HL-60 (cell line): ENCODE measurements at regions not wholly inside any gene's neighbourhood (a gene's known extent, or its start where the extent isn't known, plus 50 kb on each side); places are given as distances from the start of the nearest gene placed in this dataset.

ENCODE experiments used
- DNase-seq, 2 experiments: peaks; one replicate each; pipeline ENCODE4 v3.0.0-alpha.2; 2010 to 2020; ENCODE audit warnings: low read depth in 1 of 2, low spot score in 1 of 2
- H3K27ac ChIP-seq: fragments of 250-450 bp; sonication (Bioruptor Pico); replicated peaks from 2 replicates; pipeline ENCODE4 v1.5.1; 2020; ENCODE audit warnings: mild to moderate bottlenecking, moderate library complexity
- H3K27me3 ChIP-seq: fragments of 250-450 bp; sonication (Bioruptor Pico); 2 replicates; pipeline ENCODE4 v1.5.1; 2021; ENCODE audit warnings: mild to moderate bottlenecking, moderate library complexity; ENCODE audit not compliant: insufficient read depth, poor library complexity, severe bottlenecking
- H3K4me3 ChIP-seq: replicated peaks from 2 replicates; pipeline ENCODE4 v1.5.1; 2011; ENCODE audit warnings: mild to moderate bottlenecking, control low read depth, low read length; ENCODE audit not compliant: insufficient read depth
- GABPA ChIP-seq: IDR thresholded peaks from 2 replicates; pipeline ENCODE4 v1.6.1; 2012; ENCODE audit warnings: low read depth
- POLR2AphosphoS5 ChIP-seq: IDR thresholded peaks from 2 replicates; pipeline ENCODE4 v1.6.1; 2012; ENCODE audit warnings: low read depth
- SPI1 ChIP-seq: IDR thresholded peaks from 2 replicates; pipeline ENCODE4 v1.6.1; 2012; ENCODE audit warnings: low read depth, mild to moderate bottlenecking, borderline replicate concordance
- TF ChIP-seq, protein P1 (sequence below): IDR thresholded peaks from one replicate; pipeline ENCODE4 v1.5.1; 2011; ENCODE audit warnings: low read length, control low read depth, inconsistent platforms; ENCODE audit not compliant: insufficient read depth
- TF ChIP-seq, protein P2 (sequence below): IDR thresholded peaks from 2 replicates; pipeline ENCODE4 v1.6.1; 2012; ENCODE audit warnings: low read depth; ENCODE audit not compliant: insufficient replicate concordance

DNA sequence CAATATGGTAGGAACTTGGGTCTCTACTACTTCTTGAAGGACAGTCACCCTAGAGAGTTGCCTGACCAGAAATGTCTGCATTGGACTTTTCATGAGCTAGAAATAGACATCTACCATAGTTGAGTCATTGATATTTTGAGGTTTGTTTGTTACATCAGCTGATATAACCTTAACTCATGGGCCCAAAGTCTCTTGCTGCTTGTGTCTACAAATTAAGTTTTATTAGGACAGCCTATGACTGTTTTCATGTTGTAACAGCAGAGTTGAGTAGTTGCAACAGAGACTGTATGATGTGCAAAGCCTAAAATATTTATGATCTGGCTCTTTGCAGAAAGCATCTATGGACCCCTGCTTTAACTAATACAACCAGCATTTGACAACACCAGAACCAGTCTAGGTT, 155.3 kb downstream of the MIAT start:
- no peak for TF ChIP-seq SPI1

DNA sequence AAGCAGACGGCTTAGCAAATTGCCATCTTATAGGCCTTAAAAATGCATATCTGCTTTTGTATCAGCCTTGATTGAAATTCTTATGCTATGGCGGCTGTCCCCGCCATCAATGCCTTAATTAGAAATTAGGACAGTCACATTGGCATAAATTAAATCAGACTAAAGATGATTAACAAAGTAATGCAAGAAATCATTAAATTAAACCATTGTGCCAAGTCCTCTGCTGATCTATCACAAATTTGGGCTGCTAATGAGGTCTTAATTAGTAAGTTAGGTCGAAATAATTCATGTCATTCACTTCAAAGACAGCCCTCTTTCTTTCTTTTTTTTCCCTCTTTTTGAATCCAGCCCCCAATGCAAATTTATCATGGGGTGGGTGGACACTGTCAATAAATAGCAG, 159.3 kb downstream of the MIAT start:
- Histone ChIP-seq H3K4me3 (no peak overlapping the region), H3K27ac (no peak overlapping the region), H3K27me3 (no peaks in the 10 kb centered on the region)
- TF ChIP-seq, protein P1, sequence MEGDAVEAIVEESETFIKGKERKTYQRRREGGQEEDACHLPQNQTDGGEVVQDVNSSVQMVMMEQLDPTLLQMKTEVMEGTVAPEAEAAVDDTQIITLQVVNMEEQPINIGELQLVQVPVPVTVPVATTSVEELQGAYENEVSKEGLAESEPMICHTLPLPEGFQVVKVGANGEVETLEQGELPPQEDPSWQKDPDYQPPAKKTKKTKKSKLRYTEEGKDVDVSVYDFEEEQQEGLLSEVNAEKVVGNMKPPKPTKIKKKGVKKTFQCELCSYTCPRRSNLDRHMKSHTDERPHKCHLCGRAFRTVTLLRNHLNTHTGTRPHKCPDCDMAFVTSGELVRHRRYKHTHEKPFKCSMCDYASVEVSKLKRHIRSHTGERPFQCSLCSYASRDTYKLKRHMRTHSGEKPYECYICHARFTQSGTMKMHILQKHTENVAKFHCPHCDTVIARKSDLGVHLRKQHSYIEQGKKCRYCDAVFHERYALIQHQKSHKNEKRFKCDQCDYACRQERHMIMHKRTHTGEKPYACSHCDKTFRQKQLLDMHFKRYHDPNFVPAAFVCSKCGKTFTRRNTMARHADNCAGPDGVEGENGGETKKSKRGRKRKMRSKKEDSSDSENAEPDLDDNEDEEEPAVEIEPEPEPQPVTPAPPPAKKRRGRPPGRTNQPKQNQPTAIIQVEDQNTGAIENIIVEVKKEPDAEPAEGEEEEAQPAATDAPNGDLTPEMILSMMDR: no peak
- TF ChIP-seq POLR2AphosphoS5 (no peak), SPI1 (no peak), GABPA (no peak)
- TF ChIP-seq, protein P2, sequence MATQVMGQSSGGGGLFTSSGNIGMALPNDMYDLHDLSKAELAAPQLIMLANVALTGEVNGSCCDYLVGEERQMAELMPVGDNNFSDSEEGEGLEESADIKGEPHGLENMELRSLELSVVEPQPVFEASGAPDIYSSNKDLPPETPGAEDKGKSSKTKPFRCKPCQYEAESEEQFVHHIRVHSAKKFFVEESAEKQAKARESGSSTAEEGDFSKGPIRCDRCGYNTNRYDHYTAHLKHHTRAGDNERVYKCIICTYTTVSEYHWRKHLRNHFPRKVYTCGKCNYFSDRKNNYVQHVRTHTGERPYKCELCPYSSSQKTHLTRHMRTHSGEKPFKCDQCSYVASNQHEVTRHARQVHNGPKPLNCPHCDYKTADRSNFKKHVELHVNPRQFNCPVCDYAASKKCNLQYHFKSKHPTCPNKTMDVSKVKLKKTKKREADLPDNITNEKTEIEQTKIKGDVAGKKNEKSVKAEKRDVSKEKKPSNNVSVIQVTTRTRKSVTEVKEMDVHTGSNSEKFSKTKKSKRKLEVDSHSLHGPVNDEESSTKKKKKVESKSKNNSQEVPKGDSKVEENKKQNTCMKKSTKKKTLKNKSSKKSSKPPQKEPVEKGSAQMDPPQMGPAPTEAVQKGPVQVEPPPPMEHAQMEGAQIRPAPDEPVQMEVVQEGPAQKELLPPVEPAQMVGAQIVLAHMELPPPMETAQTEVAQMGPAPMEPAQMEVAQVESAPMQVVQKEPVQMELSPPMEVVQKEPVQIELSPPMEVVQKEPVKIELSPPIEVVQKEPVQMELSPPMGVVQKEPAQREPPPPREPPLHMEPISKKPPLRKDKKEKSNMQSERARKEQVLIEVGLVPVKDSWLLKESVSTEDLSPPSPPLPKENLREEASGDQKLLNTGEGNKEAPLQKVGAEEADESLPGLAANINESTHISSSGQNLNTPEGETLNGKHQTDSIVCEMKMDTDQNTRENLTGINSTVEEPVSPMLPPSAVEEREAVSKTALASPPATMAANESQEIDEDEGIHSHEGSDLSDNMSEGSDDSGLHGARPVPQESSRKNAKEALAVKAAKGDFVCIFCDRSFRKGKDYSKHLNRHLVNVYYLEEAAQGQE: no peak
- no peak for DNase-seq

More for the DNA sequence above, 155.3 kb downstream of the MIAT start:
- Histone ChIP-seq H3K27ac (no peak overlapping the region), H3K27me3 (no peaks in the 10 kb centered on the region), H3K4me3 (no peak overlapping the region)
- no peak for DNase-seq

DNA sequence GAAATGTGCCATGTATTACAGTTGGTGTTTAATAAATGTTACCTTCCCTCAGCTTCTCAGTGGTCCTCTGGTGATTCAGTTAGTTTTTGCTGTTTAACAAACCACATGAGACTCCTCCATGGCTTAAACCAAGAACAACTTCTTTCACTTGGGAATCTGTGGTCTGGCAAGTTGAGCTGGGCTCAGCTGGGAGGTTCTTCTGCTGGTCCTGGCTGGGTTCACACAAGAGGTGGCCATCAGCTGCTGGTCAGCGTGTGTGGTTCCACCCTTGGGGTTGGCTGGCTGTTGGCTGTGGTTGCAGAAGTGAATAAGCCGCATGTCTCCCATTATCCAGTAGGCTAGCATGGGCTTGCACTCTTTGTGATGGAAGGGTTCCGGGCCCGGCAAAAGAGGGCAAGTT, 160.5 kb downstream of the MIAT start:
- TF ChIP-seq, protein P2: no peak
- TF ChIP-seq POLR2AphosphoS5: no peak
- no peak for TF ChIP-seq GABPA
- TF ChIP-seq, protein P1: no peak
- no peak for TF ChIP-seq SPI1
- no peak for DNase-seq
- no peak overlapping the region for H3K27ac ChIP-seq
- H3K27me3 ChIP-seq: peaks cover 4% of the 10 kb centered on the region
- no peak overlapping the region for H3K4me3 ChIP-seq

DNA sequence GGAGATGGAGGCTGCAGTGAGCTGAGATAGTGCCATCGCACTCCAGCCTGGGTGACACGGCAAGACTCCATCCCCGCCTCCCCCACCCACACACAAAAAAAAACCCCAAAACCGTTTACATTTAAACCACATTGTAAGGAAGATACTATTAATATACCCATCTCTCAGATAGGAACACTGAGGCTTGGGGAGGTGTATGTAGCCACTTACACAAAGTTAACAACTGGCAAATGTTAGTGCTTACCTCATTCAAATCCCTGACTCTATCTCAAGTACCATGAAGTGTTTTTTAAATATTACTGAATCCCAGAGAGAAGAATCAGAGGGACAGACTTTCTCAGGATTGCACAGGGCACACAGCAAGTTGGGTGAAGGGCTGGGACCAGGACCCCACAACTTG, 164.5 kb downstream of the MIAT start:
- no peak for TF ChIP-seq POLR2AphosphoS5
- no peak overlapping the region for H3K27ac ChIP-seq
- H3K4me3 ChIP-seq: no peak overlapping the region
- no peak for DNase-seq
- peaks cover 4% of the 10 kb centered on the region for H3K27me3 ChIP-seq

DNA sequence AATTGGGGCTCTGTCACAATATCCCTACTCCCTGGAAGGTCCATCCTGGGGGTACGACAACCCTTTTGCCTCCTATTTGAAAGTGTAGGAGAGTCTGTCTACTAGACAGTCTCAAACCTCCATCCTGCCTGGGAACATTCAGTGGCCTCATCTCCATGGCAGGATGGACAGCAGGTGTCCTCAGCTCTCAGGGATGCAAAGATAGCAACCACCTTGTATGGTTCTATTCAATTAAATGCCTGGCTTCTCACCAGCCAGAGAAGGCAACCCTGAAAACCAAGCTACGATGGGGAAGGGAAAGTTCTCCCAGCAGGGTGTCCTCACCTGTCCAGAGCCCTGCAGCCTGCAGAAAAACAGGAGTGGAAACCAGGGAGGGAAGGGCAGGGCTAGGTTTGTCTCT, 164.9 kb downstream of the MIAT start:
- Histone ChIP-seq H3K27me3 (peaks cover 4% of the 10 kb centered on the region), H3K27ac (no peak overlapping the region), H3K4me3 (no peak overlapping the region)
- TF ChIP-seq, protein P1: no peak
- no peak for TF ChIP-seq GABPA
- TF ChIP-seq POLR2AphosphoS5: no peak
- no peak for TF ChIP-seq SPI1
- TF ChIP-seq, protein P2: no peak
- DNase-seq: no peak
